NCI-H1930 (cell line): ENCODE measurements at regions not wholly inside any gene's neighbourhood (a gene's known extent, or its start where the extent isn't known, plus 50 kb on each side); places are given as distances from the start of the nearest gene placed in this dataset.
"Not testable (repeated sequence)": the region's sequence is repeated elsewhere in the genome, so short reads cannot be mapped to it uniquely, and the experiment has no call there.

ENCODE experiments used
- DNase-seq, 2 experiments: peaks; one replicate each; lab custom pipeline; 2025; lab: John Stamatoyannopoulos, UW

DNA sequence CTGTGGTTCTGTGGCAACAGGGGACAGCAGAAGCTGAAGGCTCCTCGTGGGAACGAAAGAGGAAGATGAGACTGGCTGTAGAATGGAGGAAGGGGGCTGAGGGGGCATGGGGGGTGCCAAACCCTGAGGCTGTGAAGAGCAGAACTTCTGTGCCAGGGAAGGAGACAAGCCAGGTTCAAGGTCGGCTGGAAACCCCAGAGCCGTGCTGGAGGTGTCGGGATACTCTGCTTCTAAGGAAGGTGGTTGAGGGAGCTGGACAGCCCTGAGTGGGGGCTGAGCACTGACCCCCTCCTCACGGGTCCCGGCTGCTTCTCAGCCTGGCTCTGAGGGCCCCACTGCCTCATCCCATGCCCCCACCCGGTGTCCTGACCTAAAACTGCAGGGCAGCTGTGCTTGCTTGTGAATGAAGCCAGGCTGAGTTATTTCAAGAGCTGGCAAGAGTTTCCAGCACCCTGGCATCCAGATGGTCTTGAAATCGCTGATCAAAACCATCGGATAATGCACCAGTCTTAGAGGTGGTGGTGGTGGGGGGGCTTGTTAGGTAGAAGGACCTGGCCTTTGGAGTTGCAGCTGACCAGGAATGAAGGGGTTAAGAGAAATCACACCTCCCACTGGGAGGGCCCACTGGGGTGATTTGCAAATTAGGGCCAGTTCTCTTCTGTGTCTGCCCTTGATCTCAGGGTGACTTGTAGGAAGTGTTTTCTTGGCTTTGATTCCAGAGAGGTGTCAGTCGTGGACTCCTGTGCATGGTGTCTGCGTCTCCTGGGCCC is 218.9 kb upstream of the C1orf174 start:
- no peak for DNase-seq

DNA sequence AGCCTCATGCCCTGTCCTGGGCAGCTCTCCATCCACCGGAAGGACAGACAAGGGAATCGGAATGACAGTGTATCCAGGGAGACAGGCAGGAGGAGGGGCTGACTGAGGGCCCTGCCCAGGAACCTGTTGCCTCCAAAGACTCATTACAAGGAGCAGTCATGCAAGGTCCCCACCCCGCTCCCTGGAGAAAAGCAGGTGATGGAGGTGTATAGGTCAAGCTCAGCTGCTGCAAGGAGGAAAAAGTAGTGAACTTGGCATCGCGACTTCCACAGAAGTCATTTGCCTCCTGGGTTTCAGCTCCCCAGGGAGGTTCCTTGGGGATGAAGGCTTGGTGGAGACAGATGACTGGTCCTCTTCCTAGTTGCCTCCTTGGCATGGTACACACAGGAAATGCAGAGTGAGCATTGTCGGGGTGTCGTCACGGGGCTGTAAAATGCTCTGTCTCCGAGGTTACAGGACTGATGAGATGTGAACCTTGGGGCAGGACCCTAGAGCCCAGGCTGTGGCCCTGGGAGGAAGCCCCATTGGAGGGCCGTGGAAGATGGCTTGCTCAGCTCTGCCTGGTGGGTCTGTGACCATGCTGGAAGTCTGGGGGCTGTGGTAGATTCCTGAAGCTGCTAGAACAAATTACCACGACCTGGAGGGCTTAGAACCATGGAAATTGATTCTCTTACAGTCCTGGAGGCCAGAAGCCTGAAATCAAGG is 219.6 kb upstream of the C1orf174 start:
- no peak for DNase-seq

DNA sequence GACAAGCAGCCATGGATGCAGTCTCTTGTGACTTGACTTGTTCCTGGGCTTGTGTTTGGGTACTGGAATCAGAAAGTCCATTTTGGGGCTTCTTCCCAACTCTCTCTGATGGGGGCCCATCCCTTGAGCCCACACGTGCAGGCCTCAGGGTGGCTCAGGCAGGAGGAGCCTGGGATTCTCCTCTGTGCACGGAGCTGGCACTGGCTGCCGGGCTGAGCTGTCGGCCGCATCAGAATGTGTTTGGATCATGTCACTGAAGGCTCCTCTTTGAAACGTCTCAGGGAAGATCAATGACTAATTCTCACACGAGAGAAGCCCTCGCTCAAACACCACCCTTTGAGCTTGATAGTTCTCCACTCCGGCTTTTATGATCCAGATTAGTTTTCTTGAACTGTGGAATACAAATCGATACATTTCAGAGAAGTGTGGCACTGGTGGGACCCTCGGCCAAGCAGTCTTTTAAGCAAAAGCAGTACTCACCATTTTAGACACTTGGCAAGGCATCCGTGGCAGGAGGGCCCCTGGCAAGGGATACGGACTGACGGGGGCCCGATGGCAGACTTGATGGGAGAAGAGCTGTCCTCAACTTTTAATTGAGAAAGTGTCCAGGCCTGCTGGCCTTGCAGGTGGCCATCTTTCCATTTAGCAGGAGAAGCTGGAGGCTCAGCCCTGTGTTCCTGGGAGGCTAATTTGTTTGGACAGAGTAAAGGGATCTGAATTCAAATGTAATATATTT is 220.7 kb upstream of the C1orf174 start:
- DNase-seq = no peak

DNA sequence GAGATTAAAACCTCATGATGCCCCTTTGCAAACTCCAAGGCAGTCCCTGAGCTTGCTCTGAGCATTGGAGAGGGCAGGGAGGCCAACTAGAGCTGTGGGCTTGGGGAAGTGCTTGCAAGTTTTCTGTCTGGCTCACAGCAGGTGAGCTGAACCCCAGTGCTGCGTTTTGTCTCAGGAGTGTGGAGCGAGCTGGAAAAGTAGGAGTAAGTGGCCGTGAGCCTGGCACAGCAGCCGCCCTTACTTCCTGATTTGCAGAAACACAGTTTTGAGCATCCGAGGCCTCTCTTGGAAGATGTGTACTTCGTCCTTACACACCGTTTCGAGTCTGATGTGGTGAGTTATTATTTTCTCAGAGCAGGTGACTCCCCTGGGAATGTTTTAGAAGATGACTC is 221.2 kb upstream of the C1orf174 start:
- DNase-seq = no peak

DNA sequence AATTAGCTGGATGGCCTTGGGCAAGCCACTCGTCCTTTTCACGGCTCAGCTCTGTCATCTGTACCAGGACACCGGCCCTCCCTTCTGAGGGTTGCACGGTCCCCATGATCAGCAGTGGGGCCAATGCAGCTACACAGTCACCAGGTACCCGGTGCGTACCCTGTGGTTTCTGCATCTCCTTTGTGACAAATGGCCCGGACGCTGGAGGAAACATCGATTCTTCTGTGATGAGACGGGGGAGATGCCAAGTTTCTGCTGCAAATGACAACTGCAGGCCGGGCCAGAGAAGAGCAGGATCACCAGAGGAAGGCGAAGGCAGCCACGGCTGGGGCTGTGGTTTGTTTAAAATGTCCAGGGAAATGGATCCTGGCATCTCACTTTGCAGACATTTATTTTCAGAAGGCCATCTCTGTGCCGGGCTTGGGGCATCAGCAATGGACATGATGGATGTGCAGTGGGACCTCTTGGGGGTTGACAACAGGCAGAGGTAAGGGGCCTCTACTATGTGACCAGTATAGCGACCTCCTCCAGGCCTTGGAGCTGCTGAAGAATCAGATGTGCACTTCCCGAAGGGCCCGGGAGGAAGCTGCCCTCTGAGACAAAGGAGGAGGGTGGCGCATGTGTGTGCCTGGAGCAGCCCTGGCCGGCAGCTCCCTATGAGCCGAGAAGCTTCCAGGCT is 221.9 kb upstream of the C1orf174 start:
- no peak for DNase-seq

DNA sequence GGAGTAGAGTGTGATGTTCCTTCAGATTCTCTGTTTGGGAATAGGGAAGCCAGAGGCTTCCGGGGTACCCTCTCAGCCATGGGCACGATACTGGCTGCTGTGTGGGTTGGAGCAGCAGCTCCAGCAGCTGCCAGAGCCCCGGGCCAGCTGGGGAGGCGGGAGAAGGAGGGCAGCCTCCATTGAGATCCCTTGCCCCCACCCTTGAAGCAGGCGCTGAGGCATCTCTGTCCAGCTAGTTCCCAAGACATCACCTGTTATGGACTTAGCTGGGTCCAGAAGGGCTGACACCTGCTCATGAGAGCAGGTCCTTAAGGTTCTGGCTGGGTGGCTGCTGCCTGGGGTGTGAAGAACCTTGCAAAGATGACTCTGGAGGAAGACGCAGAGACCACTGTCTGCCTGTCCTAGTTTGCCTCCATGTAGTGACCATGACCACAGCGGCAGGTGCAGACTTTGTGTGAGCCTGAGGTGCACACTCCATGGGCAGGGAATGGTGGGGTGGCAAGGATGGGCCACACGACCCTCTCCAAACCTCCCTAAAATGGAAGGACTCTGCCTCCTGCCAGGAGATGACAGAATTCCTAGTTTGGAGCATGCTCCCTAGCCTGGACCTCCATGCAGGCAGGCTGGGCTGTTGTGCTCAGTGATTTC is 222.6 kb upstream of the C1orf174 start:
- no peak for DNase-seq

DNA sequence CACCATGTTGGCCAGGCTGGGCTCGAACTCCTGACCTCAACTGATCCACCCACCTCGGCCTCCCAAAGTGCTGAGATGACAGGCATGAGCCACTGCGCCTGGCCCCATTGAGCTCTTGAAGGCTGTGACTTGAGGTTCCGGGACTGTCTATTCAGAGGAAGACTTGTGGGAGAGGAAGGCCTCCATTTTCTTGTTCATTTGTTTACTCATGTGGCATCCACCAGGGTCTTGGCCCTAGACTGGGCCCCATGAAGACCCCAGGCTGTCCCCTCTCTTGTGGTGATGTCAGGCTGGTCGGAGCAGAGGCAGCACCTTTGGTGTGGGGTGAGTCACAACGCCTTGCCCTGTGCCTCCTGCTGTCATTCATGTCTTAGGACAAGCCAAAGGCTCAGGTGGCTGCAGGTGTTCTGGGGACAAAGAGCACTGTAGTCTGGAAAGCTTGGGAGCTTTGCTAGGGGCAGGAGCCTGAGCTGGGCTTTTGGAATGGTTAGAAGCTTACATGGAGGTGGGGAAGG is 224.6 kb upstream of the C1orf174 start:
- DNase-seq = no peak

DNA sequence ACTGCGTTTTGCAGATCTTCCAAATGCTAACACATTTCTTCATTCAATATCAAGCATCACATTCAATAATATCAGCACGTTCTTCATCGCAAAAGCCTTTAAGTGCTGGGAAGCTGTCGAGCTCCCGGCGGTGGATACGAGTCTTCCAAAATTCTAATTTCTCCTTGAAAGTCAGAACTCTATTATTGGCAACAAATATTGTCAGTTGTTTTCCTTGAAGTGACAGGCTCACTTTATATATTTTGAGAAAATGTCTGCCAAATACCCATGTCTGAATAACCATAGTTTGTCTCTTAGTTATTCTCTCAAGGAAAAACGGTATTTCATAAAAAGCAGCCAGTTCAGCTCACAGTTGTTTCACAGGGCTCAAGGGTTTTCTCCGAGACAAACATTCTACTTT is 226.2 kb upstream of the C1orf174 start:
- no peak for DNase-seq

DNA sequence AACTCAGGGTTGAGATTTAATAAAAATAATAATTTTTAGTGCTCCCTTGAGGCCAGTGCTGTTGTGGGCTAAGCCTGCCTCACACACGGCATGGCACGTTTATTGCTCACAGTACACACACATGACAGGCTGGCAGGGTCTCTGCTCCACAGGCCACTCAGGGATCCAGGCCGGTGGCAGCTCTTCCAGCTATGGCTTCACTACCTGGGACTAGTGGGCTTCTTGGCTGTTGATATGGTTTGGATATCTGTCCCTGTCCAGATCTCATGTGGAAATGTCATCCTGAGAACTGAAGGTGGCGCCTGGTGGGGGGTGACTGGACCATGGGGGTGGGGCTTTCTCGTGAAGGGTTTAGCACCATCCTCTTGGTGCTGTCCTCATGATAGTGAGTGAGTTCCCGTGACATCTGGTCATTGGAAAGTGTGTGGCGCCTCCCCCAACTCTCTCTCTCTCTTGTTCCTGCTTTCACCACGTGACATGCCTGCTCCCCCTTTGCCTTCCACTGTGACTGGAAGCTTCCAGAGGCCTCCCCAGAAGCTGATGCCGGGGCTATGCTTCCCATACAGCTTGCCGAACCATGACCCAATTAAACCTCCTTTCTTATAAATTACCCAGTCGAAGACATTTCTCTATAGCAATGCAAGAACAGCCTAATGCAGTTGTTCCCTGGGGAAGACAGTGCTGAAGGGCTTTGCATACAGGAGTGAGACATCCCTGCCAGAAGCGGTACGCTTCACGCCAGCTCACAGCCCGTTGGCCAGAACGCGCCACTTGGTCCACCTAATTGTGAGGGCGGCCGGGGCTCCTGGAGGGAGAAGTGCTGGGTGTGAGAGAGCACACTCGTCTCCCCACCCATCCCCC is 226.9 kb upstream of the C1orf174 start:
- no peak for DNase-seq

DNA sequence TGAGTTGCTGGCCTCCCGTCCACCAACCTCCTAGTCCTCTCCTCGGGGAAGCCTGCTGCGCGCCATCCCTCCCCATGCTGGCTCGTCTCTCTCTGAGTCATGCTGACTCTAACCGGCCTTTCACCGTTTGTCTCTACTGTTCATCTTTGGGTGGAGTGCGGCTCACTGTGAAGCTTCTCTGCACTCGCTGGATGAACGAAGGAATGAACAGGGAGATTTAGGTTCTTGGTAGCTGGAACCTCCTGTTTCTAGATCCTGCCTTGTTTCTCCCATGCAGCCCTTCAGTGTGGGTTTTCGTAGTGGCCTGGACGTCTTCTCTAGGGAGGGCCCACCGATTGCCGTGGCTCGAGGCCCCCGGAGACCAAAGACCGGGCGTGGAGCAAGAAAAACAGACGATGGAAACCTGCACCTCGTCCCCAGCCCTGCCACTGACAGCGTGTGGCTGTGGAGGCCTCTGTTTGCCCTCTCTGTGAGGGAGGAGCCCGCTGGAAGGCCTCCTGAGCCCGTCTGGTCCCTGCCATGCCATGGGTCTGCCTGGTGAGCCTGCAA is 227.6 kb upstream of the C1orf174 start:
- DNase-seq = no peak

DNA sequence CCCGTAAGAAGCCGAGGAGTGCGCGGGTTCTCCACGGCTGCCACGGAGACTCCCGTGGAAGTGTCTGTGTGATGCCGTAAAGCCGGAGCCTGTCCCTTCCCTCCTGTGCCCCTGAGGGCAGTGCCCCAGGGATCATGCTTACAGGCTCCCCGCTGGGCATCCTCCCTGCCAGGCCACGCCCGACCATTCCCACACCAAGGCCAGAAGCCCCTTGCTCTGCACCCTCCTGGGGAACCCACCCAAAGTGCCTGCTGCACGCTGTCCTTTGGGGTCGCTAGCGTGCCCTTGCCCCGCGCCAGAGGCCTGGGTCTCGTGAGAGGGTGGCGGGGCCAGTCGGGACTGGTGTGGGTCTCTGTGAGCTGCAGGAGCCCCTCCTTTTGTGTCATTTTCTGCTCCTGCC is 228.5 kb upstream of the C1orf174 start:
- no peak for DNase-seq

DNA sequence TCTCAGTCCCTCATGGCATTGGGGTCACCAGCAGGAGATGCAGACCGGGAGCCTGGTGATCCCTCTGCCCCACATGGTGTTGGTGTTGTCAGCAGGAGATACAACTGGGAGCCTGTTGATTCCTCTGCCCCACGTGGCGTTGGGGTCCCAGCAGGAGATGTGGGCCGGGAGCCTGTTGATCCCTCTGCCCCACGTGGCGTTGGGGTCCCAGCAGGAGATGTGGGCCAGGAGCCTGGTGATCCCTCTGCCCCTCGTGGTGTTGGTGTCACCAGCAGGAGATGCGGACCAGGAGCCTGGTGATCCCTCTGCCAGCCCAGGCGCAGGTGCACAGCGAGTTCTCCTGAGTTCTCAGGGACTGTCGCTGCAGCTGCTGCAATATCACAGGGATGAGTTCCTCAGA is 229.6 kb upstream of the C1orf174 start:
- DNase-seq = no peak

DNA sequence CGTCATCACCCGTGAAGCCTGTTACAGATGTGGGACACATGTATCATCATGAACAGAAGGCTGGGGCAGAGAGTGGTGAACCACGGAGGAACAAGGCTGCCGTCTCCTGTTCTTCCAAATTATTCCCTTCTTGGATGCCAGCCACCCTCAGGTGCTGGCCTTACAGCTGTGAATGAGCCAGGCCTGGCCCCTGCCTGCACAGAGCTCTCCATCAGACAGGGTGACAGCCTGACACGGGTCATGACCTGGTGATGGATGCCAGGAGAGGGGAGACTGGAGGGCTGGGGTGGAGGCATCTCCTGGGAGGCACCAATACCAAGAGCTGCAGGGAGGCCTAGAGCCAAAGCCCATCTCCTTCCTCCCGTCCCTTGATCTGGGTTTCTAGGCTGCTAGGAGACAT is 230.0 kb upstream of the C1orf174 start:
- no peak for DNase-seq

DNA sequence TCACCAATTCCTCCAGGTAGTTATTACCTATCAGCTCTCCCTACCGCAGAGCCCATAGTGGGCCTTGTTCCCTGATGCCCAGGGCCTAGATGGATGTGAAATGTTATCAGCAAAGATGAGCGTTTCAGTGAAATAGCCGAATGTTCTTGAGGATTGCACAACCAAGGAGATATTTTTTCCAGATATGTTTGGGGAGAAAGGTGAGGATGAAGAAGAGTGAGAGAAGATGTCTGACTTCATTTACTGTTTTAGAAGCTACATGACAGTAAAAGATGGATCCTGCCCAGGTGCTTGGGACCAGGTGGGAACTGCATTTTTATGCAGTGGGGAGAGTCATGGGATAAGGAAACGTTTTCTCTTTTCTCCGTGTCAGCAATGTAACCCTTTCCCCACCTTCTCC is 231.7 kb upstream of the C1orf174 start:
- no peak for DNase-seq

DNA sequence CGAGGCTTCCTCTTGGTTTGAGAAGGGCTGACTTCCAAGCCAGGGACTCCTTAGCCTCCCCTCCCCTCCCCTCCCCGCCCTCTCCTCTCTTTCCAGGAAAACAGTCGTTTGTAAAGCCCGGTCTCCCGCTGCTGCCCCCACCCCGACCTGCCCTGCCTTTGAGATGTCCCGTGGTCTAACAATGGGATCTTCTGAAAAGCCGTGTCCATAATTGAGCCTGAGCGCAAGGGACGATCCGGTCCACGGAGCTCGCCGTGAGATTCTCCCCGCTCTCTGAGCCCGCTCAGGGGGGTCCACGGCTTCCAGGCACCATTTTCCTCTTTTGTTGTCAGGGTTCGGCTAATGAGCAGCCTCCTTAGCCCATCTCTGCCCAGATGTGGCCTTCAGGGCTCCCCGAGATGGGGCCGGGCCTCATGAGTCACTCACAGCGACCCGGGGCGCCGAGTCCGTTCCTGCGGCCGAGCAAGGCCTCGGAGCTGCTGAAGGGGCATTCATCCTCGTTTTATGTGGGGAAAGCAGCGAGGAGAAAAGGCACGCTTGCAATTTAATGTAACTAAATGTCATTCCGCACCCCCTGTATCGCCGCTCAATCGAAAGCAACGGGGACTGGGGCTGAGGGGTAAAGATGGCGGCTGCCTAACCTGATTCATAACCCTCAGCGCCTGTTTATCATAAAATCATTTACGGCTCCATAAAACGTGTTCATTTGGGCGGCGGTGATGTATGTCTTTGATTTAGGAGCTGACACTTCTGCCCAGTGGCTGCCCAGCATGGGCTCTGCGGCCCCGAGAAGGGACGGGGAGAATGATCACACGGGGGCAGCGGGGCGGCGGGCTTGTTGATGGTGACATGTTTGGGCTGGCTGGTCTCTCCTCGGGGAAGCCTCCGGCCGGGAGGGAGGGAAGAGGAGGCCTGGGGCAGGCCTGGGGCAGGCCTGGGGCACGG is 232.6 kb upstream of the C1orf174 start:
- DNase-seq = no peak

DNA sequence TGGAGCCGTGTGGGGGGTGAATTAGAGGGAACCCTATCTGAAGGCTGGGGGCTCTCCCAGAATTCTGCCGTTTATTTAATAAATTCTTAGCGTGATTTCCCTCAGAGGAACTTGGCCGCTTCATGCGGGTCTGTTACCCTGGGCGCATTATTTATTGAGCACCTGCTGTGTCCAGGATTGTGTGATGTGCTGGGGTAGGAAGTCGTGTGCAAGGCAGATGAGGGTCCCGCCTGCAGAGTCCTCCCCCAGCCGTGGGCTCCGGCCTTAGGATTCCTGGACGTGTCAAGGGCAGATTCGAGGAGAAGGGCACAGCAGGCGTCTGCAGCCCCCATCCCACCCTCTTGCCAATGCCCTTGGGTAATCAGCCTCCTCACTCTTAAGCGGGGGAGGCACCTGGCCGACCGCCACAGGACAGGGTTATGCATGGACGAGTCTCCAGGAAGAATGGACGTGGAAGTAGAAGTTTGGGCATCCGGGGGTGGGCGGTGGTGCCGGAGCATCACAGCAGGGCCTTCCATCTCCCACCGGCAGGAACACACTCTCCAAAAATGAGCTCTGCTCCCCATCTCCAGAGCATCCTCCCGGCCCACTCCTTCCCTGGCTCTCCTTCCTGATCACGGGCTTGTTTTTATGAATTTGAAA is 233.3 kb upstream of the C1orf174 start:
- DNase-seq = no peak

DNA sequence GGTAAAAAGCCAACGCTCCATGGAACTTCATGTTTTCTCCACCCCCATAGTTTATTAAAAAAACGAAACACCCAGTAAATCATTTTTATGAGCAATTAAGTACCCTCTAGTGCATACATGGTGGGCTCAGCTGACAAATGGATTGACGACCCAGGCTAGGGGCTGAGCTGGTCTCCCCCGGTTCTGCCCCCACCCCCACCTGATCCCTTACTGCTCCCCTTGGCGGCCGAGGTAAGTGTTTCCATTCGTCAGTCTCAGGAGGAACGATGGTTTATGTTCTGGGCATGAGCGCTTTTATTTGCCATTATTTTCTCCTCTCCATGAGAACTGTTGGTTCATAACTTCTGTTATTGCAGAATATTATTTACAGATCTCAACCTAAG is 233.9 kb upstream of the C1orf174 start:
- DNase-seq = no peak

DNA sequence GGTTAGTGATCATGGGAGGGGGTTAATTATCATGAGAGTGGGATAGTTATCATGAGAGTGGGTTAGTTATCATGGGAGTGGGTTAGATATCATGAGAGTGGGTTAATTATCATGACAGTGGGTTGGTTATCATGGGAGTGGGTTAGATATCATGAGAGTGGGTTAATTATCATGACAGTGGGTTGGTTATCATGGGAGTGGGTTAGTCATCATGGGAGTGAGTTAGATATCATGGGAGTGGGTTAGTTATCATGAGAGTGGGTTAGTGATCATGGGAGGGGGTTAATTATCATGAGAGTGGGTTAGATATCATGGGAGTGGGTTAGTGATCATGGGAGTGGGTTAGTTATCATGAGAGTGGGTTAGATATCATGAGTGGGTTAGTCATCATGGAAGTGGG is 235.8 kb upstream of the C1orf174 start:
- DNase-seq = not testable (repeated sequence)
